ENCODE measurements at regions not wholly inside any gene's neighbourhood (a gene's known extent, or its start where the extent isn't known, plus 50 kb on each side); places are given as distances from the start of the nearest gene placed in this dataset.

GRCh38 chr3:118347396-118348168 lies 687.1 kb downstream of the IGSF11 start:
- Mint-ChIP-seq H3K4me1 (no peaks in the 10 kb centered on the region), H3K36me3 (ENCODE audit: low read depth) (no peaks in the 10 kb centered on the region), H3K27ac (no peak overlapping the region), H3K27me3 (ENCODE audit: low read depth, poor library complexity) (no peaks in the 10 kb centered on the region), H3K9me3 (peaks cover 5% of the 10 kb centered on the region), H3K4me3 (no peak overlapping the region)
- TF ChIP-seq, protein P1, sequence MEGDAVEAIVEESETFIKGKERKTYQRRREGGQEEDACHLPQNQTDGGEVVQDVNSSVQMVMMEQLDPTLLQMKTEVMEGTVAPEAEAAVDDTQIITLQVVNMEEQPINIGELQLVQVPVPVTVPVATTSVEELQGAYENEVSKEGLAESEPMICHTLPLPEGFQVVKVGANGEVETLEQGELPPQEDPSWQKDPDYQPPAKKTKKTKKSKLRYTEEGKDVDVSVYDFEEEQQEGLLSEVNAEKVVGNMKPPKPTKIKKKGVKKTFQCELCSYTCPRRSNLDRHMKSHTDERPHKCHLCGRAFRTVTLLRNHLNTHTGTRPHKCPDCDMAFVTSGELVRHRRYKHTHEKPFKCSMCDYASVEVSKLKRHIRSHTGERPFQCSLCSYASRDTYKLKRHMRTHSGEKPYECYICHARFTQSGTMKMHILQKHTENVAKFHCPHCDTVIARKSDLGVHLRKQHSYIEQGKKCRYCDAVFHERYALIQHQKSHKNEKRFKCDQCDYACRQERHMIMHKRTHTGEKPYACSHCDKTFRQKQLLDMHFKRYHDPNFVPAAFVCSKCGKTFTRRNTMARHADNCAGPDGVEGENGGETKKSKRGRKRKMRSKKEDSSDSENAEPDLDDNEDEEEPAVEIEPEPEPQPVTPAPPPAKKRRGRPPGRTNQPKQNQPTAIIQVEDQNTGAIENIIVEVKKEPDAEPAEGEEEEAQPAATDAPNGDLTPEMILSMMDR (IDR thresholded peaks at IDR 0.05) = no peak
- no peak for DNase-seq

GRCh38 chr3:118348169-118348557 lies 686.5 kb downstream of the IGSF11 start:
- no peaks in the 10 kb centered on the region for H3K27me3 Mint-ChIP-seq (ENCODE audit: low read depth, poor library complexity)
- DNase-seq = no peak
- no peak overlapping the region for H3K27ac Mint-ChIP-seq
- H3K9me3 Mint-ChIP-seq = peaks cover 8% of the 10 kb centered on the region
- TF ChIP-seq, protein P1 (IDR thresholded peaks at IDR 0.05) = no peak
- H3K36me3 Mint-ChIP-seq (ENCODE audit: low read depth) = no peaks in the 10 kb centered on the region
- H3K4me3 Mint-ChIP-seq = no peak overlapping the region
- no peaks in the 10 kb centered on the region for H3K4me1 Mint-ChIP-seq

GRCh38 chr3:118354556-118354955 lies 680.1 kb downstream of the IGSF11 start:
- H3K27me3 Mint-ChIP-seq (ENCODE audit: low read depth, poor library complexity) = peaks cover 3% of the 10 kb centered on the region
- TF ChIP-seq, protein P1 (IDR thresholded peaks at IDR 0.05) = no peak
- peaks cover 5% of the 10 kb centered on the region for H3K36me3 Mint-ChIP-seq (ENCODE audit: low read depth)
- no peak overlapping the region for H3K27ac Mint-ChIP-seq
- no peak overlapping the region for H3K4me3 Mint-ChIP-seq
- no peak for DNase-seq
- H3K9me3 Mint-ChIP-seq = peaks cover 62% of the 10 kb centered on the region
- no peaks in the 10 kb centered on the region for H3K4me1 Mint-ChIP-seq

DNA sequence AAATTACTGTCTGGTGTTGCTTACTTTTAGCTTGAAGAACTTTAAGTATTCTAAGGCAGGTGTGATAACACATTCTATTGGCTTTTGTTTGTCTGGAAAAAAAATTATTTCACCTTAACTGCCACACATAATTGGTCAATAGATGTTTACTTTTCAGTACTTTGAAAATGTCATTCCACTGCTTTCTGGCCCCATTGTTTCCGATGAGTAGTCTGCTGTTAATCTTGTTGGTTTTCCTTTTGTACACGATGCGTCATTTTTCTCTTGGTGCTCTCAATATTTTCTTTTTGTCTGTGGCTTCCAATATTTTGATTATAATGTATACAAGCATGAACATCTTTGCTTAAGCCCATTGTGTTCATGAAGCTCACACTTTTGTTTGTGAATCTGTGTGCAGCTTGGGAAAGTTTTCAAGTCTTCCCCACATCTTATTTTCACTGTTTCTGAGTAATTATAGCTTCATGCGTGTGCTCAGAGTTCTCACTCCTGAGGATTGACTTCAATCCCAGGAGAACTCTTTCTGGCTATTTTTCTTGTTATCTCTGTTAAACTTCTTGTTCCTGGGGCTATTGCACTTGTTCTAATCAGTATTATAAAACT lies 664.7 kb downstream of the IGSF11 start:
- H3K9me3 Mint-ChIP-seq = peaks cover 27% of the 10 kb centered on the region
- no peak overlapping the region for H3K4me3 Mint-ChIP-seq
- H3K36me3 Mint-ChIP-seq (ENCODE audit: low read depth) = no peaks in the 10 kb centered on the region
- H3K27ac Mint-ChIP-seq = no peak overlapping the region
- DNase-seq = no peak
- TF ChIP-seq, protein P1 (IDR thresholded peaks at IDR 0.05) = no peak
- H3K27me3 Mint-ChIP-seq (ENCODE audit: low read depth, poor library complexity) = peaks cover 3% of the 10 kb centered on the region
- no peaks in the 10 kb centered on the region for H3K4me1 Mint-ChIP-seq

DNA sequence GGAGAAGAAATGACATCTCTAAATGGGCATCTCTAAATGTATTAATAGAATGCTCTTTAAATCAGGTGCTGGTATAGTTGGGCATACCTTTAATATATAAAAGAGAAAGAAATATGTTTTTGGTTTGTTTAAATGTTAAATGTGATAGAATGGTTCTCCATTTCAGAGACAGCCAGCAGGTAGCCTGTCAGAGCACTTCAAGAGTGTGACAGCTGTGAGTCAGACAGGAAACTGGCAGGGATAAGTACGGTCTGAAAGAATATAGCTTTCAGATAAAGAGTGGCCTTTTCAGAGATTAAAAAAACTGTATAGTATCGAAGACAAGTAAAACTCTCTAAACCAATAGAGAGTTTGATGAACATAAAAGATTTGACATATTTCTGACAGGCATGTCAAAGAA lies 654.1 kb downstream of the IGSF11 start:
- H3K36me3 Mint-ChIP-seq (ENCODE audit: low read depth) = no peaks in the 10 kb centered on the region
- TF ChIP-seq, protein P1 (IDR thresholded peaks at IDR 0.05) = no peak
- no peaks in the 10 kb centered on the region for H3K27me3 Mint-ChIP-seq (ENCODE audit: low read depth, poor library complexity)
- no peak overlapping the region for H3K4me3 Mint-ChIP-seq
- DNase-seq = no peak
- no peak overlapping the region for H3K27ac Mint-ChIP-seq
- H3K9me3 Mint-ChIP-seq = no peaks in the 10 kb centered on the region
- no peaks in the 10 kb centered on the region for H3K4me1 Mint-ChIP-seq

DNA sequence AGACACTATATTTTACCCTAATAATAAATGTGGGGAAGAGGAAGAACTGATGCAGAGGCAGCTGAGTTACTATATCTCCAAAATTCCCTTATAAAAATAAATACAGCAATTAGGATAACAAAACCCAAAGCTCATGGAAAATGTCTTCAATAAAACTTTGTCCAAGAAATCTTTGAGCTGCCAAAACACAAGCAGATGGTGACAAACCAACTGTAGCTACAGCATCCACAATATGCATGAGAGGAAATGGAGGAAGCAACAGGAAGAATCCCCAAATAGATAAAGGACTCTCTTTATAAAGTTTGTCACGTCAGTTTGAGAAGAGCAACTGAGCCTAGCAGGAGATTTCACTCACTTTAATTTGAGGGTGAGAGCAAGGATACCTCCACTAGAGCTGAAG lies 638.2 kb downstream of the IGSF11 start:
- Mint-ChIP-seq H3K27me3 (ENCODE audit: low read depth, poor library complexity) (no peaks in the 10 kb centered on the region), H3K36me3 (ENCODE audit: low read depth) (no peaks in the 10 kb centered on the region), H3K4me1 (no peaks in the 10 kb centered on the region), H3K9me3 (no peaks in the 10 kb centered on the region), H3K4me3 (no peak overlapping the region), H3K27ac (no peak overlapping the region)
- TF ChIP-seq, protein P1 (IDR thresholded peaks at IDR 0.05) = no peak
- DNase-seq = no peak

Measured in nephron progenitor cell (in vitro differentiated cells).